GM21528 (cell line): ENCODE measurements at regions not wholly inside any gene's neighbourhood (a gene's known extent, or its start where the extent isn't known, plus 50 kb on each side); places are given as distances from the start of the nearest gene placed in this dataset.
"Not testable (repeated sequence)": the region's sequence is repeated elsewhere in the genome, so short reads cannot be mapped to it uniquely, and the experiment has no call there.

Experiments
- ATAC-seq: cut with Tn5 transposase; IDR thresholded peaks from one replicate; pipeline ENCODE4 v1.9.1; 2021; ENCODE audit warnings: mild to moderate bottlenecking, moderate library complexity; ENCODE audit not compliant: unreplicated experiment, low FRiP score

DNA sequence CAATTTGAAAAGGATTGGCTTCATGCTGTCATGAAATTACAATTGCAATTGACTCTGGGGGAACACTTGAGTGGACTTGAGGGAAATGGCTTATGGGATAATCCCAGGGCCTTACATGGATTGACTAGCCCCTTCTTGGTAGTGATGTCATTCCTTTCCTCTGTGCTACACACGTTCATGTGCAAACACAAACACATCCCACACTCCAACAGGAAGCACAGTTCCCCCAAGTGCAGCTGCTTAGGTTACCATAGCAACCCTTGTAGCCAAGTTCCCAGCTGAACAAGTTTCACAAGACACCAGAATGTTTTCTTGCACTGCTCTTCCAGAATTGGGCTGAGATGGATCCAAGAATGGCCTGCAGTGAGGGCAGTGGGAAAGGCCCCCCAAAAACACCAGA is 217.0 kb downstream of the ZNF621 start:
- ATAC-seq, result no peak

GRCh38 chr3:40745381-40746106 is 220.8 kb downstream of the ZNF621 start:
- no peak for ATAC-seq

GRCh38 chr3:40751666-40752065 is 226.9 kb downstream of the ZNF621 start:
- no peak for ATAC-seq

DNA sequence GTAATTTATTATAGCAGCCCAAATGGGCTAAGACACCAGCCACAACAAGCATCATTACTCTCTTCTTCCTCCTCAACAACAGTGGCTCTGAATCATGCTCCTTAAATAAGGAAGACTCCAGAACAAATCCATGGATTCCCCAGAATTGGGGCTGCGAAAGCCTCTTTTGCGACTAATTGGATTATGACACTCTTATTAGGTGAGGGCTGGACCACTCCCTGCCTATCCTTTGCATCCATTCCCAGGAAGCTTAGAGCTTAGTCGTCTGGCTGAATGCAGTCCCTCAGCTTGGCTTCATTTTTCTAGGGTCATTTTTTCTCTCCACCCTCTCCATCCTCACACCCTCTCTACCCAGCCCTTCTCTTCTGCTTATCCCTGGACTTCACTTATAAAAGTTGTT is 227.7 kb downstream of the ZNF621 start:
- ATAC-seq, result no peak

DNA sequence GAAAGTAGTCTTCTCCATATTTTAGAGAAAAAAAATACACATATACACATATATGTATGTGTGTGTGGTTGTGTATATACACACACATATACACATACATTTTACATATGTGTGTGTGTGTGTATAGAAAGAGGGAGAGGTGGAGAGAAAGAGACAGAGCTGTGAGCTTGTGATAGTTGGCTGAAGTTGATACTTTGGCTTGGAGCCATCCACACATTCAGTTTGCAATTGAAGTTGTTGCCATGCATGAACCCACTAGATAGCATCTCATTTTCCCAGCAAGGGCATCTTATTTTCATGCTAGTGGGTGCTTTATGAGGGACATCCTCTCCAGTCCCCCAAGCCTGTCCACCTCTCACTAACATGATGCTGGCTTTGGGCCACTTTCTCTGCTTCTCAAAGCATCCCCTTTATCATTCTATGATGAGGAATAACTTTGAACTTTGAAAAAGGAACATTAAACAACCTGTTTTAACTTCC is 228.6 kb downstream of the ZNF621 start:
- no peak for ATAC-seq

DNA sequence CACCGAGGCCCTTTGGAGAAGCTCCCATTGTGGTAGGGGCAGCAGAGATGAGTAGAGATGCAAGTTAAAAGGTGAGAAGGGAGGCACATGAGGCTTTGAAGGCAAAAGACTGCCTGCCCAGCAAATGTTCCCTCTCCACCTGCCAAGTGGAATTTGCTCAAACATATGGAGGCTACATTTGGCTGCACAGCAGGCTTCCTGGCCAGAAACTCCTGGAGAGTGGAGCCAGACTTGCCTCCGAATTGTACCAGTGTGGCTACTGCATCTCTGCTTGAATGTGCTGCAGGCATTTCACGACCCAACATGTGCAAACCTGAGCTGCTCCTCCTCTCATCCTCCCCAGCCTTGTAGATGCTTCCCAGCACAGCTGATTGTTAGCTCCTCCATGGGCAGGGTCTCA is 229.2 kb downstream of the ZNF621 start:
- ATAC-seq, result no peak

DNA sequence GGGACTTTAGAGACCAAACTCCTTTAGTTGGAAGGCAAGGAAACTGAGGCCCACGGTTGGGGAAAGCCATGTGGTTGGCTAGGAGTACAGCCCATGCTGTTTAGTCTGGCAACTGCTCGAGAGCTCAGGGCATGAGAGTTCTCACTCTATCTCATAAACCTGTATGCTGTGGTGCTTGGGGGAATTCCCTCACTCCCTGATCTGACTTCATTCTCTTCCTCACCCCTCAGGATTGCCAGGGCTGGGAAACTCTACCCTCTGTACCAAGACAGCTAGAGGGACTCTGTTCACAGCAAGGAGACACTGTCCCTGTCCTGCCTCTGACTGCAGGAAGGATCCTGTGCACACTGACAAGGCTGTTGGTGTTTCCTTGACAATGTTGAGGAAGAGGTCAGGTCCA is 230.2 kb downstream of the ZNF621 start:
- no peak for ATAC-seq

DNA sequence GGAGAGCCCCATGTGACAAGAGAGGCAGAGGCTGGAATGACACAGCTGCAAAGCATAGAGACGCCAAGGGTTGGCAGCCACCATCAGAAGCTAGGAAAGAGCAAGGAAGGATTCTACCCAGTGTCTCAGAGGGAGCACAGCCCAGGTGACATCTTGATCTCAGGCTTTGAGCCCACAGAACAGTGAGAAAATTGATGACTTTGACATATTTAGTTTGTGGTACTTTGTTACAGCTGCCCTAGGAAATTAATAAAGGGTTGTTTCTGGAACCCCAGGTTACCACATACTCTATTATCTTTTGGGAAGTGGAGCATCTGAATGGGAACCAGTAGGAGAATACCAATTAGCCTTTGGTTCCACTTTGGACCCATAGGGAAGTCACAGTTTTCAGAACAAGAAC is 231.7 kb downstream of the ZNF621 start:
- no peak for ATAC-seq

- ATAC-seq, result not testable (repeated sequence)
These were observed 238.0 kb downstream of the ZNF621 start for GRCh38 chr3:40762771-40763170.

- ATAC-seq, result no peak
These were observed 239.0 kb downstream of the ZNF621 start for GRCh38 chr3:40763807-40764206.

DNA sequence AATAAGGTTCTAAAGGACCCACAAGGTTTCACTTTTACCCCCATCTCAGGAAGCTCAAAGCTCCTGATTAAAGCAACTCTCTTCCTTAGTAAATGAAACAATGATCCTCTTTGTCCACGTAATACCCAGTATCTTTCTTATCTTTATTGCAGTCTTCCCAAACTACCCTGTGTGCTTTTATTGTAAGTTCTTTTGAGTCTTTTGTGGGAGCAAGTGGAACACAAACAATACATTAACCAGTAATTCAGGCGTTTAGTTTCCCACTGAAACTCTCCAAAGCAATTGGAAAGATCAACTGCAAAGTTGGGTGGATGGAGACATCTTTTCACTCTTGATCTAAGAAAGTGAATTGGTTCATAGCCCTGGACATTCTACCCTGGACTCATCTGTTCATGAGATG is 240.0 kb downstream of the ZNF621 start:
- ATAC-seq, result no peak

- ATAC-seq, result no peak
These were observed 241.1 kb downstream of the ZNF621 start for GRCh38 chr3:40765884-40766283.

- no peak for ATAC-seq
These were observed 241.6 kb downstream of the ZNF621 start for GRCh38 chr3:40766396-40766795.

- ATAC-seq, result no peak
These were observed 243.3 kb downstream of the ZNF621 start for GRCh38 chr3:40768046-40768445.

GRCh38 chr3:40768536-40768935 is 243.8 kb downstream of the ZNF621 start:
- no peak for ATAC-seq

DNA sequence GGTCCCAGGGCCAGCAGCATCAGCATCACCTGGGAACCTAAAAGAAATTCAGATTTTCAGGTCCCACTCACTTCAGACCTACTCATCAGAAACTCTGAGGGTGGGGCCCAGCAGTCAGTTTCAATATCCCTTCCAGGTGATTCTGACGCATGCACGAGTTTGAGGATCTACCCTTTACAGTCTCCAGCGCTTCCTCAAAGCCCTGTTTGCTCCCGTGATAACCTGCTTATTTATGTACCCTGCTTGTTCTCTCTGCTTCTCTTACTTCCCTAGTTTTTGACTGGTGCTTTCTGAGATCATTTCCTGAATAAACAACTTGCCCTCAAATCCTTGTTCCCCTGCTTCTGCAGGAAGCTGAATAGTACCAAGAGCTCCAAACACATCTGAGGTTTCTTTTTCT is 245.3 kb downstream of the ZNF621 start:
- ATAC-seq, result no peak

GRCh38 chr3:40771112-40771511 is 246.4 kb downstream of the ZNF621 start:
- ATAC-seq, result no peak

GRCh38 chr3:40779039-40779438 is 254.3 kb downstream of the ZNF621 start:
- no peak for ATAC-seq

DNA sequence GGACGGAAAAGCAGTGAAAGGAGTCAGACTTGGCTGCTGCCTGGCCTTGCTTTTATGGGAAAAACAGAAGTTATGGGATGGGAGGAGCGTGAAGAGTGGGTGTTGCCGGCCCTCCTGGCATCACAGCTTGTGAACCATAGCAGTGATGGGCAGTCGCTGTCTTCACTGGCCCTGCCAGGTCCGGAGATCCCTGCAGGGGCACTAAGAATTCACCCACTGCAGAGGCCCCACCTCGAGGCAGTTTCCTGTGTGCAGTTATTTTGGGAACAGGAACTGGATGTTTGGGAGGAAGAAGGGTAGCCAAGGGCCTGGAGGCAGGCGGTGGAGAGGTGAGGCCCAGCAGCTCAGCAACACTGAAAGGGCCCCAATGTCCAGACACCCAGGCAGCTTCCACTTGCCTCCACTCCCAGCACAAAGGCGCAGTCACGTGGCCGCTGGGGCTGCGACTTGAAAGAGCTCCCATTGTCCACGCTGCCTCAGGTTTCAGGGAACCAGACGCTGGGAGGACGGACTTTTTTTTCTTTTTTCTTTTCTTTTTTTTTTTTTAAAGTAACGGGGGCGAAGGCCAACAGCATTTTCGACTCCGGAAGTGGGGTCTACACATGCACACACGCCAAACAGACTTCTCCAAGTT is 255.6 kb downstream of the ZNF621 start:
- no peak for ATAC-seq

- ATAC-seq, result no peak
These were observed 256.2 kb downstream of the ZNF621 start for GRCh38 chr3:40780925-40781406.

GRCh38 chr3:40782111-40782721 is 257.5 kb downstream of the ZNF621 start:
- no peak for ATAC-seq

DNA sequence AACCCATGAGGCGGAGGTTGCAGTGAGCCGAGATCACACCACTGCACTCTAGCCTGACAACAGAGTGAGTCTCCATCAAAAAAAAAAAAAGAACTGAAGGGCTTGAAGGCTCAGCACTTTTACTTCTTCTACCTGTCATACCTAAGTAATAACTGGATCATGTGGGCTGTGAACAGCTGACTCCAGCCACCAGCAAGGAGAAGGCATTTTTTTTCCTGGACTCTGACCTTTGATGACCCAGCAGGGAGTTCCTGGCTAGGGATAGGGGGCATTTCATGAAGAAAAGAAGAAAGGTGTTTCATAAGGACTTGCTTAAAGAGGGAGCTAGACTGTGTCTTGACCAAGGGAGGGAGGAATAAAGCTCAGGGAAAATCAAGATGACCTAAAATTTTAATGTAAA is 266.0 kb downstream of the ZNF621 start:
- ATAC-seq, result no peak
